GM12865 (cell line): ENCODE measurements at regions not wholly inside any gene's neighbourhood (a gene's known extent, or its start where the extent isn't known, plus 50 kb on each side); places are given as distances from the start of the nearest gene placed in this dataset.

Experiments used
- DNase-seq: peaks from one replicate; pipeline ENCODE4 v3.0.0; 2010; ENCODE audit warnings: low read depth
- H3K4me3 ChIP-seq: 2 replicates; pipeline ENCODE4 v1.5.1; 2011; ENCODE audit warnings: mild to moderate bottlenecking, low read depth, low read length, control low read depth
- CTCF ChIP-seq: IDR thresholded peaks from 2 replicates; pipeline ENCODE4 v1.5.1; 2011; ENCODE audit warnings: low read length, control low read depth, low read depth, inconsistent platforms; ENCODE audit not compliant: insufficient read depth; ENCODE audit errors: missing control alignments

GRCh38 chr10:106396192-106396591 is 768.3 kb downstream of the SORCS1 start:
- no peak for TF ChIP-seq CTCF
- no peak overlapping the region for H3K4me3 ChIP-seq
- DNase-seq = no peak

- H3K4me3 ChIP-seq = no peak overlapping the region
- TF ChIP-seq CTCF = no peak
- DNase-seq = no peak
Observed at GRCh38 chr10:106395041-106395749, 769.3 kb downstream of the SORCS1 start.

- no peak for DNase-seq
- no peak overlapping the region for H3K4me3 ChIP-seq
- no peak for TF ChIP-seq CTCF
Observed at GRCh38 chr10:106392778-106393177, 771.7 kb downstream of the SORCS1 start.

GRCh38 chr10:106387063-106387462 is 777.4 kb downstream of the SORCS1 start:
- H3K4me3 ChIP-seq = no peak overlapping the region
- no peak for DNase-seq
- TF ChIP-seq CTCF = no peak

- no peak for TF ChIP-seq CTCF
- DNase-seq = no peak
- no peak overlapping the region for H3K4me3 ChIP-seq
Observed at GRCh38 chr10:106384496-106384895, 780.0 kb downstream of the SORCS1 start.

- DNase-seq = no peak
- TF ChIP-seq CTCF = no peak
- H3K4me3 ChIP-seq = no peak overlapping the region
Observed at GRCh38 chr10:106380706-106381105, 783.8 kb downstream of the SORCS1 start.

- H3K4me3 ChIP-seq = no peak overlapping the region
- TF ChIP-seq CTCF = no peak
- no peak for DNase-seq
Observed at GRCh38 chr10:106378251-106378650, 786.3 kb downstream of the SORCS1 start.
